Inflammatory macrophage treated with lipopolysaccharide for 1 hour (primary cell): ENCODE measurements at regions not wholly inside any gene's neighbourhood (a gene's known extent, or its start where the extent isn't known, plus 50 kb on each side); places are given as distances from the start of the nearest gene placed in this dataset.

Experiments used
- DNase-seq, 2 donors: peaks; one replicate each; pipeline ENCODE4 v3.0.0-alpha.2; 2020 to 2022

DNA sequence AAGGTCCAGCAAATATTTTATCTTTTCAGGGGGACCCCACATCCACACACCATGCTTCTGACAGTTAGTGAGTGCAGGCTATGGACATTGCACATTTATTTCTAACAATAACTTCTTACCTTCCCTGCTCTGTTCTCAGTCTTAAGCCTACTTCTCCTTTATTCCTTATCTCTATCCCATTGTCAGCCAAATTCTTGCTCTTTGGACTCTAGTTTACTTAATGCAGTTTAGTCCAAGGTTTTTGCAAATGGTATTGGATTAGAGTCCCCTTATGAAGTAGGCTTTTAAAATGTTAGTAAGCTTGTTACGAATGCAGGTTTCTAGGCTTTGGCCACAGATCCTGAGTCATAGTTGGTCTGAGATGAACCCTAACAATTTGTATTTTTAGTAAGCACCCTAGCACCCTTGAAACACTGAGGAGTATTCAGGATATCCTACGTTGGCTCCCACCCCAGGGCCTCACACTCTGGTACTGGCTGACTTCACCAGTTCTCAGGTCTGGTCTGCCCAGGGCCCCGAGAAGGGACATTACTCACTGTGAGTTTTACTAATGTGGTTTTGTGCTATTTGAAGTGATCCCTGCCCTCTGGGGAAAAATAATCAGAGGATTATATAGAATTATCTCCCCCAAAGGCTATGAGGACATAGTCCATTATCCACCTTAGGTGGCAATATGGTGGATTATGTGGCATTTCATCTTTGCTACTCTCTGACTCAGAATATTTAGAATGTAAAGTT, 239.5 kb downstream of the TGFB2 start:
- DNase-seq: no peak

DNA sequence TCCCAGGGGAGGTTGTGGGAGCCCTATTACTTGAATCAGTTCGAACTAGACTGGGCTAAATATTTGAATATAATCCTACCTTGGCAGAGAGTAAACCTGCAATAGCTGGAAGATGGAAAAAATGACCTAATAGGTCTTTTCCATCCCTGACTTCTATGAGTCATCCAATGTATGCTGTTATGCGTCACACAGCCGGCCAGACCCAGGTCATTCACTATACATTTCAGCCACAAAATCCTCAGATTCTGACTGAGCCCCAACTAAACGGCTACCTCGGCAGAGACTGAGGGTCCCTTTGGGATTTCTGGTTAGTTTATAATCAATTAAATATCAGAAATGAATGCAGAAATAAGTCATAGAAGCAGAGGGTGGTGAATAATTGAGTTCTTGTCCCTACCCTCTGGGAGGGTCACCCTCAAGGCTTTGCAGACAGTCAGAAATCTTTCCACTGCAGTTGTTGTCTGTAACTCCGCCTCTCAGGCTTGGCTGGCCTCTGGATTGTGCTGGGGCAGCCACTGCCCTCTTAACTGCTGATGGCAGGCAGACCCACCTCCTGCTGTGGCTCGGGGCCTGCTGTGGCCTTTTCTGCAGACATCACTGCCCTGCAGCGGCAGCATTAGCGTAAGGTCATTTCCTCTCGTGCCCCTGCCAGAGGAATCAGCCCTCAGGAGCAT, 240.5 kb downstream of the TGFB2 start:
- DNase-seq: no peak

DNA sequence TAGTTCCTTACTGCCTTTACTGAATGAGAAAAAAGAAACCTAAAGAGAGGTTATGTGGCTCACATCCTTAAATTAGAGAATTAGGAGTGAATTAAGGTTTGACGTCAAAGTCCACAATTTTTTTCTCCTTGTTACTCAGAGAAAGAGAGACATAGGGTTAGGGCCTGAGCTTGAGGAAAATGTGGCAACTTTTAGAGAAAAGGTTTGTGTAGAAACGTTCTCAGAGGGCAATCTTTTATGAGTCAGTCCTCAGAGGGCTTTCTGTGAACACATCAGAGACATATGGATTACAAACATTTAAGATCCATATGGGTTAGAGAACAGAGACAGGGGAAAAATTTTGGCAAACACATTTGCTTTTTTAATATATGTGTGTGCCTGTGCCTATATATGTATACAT, 242.8 kb downstream of the TGFB2 start:
- DNase-seq: no peak

DNA sequence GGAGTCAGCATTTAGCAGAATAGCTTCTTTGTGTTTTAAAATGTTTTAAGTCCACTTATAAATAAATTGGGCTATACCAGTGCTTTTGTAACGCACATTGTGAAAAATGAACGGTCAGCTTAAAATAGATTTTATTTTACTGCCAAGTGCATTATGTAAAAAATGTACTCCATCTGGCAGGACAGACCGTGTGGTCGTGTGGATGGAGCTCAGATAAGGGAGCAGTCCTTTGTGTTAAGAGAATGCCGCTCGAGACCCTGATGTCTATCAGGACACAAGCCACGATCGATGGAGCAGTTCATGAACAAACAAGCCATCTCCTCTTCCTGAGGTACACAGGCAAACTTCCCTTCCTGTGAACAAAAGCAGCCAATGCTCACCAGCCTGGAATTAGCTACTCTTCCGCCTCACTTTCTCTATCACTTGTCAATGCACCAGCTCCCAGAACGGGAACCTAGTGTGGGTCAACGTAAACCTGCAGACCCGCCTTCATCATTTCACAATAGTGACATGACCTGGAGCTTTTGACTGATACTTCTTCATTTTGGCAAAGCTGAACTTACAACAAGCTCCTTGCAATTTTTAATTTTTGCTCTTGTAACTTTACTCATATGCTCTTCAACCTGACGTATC, 243.5 kb downstream of the TGFB2 start:
- DNase-seq: no peak

DNA sequence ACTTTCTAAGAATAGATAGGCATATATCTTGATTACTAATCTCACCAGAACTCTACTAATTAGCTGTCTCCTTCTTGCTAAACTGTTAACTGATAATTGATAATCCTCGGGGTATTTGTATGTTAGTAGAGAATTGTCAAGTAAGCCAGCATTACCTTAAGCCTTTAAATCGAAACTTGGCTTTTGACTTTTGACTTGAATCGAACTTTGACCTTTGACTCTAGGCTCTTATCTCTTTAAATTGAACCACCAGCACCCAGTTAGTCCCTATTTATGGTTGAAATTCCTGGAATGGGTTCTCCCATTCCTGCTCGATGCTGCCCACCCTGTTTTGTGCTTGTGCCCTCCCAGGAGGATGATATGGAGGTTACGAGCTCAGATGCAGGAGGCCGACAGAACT, 244.4 kb downstream of the TGFB2 start:
- no peak for DNase-seq

DNA sequence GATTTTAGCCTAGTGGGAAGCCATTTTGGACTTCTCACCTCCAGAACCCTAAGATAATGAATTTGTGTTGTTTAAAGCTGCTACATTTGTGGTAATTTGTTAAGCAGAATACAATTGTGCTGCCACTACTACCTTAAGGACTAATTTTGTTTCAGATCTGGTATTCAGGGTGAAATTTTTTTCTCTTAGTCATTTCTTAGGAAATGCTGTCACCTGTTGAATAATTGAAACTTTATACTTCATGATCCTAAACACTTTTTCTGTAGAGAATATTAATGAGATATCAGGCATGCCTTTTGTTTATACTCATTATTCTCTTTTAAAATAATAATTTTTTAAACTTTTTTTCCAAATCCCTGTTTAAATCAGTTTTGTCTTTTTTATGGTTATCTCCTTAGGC, 246.8 kb downstream of the TGFB2 start:
- no peak for DNase-seq

DNA sequence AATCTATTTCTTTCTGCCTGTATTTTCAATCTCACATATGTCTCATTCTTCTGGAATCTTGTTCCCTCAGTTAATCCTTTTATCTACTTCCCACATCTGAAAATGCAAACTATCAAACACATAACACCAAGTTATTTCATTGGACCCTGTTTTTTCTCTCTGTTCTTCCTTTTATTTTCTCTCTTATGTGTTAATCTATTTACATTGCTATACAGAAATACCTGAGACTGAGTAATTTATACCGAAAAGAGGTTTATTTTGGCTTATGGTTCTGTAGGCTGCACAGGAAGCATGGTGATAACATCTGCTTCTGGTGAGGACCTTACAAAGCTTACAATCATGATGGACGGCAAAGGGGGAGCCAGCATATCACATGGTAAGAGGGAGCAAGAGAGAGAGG, 247.6 kb downstream of the TGFB2 start:
- no peak for DNase-seq

DNA sequence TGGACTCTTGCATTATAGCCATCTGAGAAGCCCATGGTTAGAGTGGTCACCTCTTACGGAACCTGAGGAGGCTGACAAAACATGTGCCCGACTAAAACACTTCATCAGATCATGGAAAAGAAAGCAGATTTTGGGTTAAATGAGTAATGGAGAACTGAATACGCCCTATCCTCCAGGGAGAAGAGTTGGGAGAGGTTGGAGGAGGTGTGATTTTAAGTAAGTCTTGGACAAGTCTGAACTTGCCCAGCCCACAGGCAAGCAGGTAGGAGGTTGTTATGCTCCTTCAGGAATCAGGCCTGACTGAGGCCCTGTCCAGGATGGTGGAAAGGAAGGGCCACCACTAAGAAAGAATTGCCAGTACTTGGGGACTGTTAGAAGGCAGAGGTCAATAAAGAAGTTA, 255.8 kb downstream of the TGFB2 start:
- DNase-seq: no peak

DNA sequence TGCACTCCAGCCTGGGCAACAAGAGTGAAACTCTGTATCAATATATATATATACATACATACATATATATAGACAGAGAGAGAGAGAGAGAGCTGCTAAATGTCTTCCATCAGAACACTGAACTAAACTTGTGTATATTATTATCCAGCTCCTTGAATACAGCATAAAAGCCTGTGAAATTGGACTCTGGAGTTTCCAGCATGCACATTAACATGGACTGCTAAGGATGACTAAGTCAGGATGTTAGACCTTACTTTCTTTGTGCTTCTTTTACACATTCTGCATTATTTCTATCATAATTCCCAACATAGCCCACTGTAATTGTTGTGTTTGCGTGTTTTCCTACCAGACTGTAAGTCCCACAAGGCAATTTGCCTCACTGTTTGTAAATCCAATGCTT, 259.1 kb downstream of the TGFB2 start:
- DNase-seq: no peak

DNA sequence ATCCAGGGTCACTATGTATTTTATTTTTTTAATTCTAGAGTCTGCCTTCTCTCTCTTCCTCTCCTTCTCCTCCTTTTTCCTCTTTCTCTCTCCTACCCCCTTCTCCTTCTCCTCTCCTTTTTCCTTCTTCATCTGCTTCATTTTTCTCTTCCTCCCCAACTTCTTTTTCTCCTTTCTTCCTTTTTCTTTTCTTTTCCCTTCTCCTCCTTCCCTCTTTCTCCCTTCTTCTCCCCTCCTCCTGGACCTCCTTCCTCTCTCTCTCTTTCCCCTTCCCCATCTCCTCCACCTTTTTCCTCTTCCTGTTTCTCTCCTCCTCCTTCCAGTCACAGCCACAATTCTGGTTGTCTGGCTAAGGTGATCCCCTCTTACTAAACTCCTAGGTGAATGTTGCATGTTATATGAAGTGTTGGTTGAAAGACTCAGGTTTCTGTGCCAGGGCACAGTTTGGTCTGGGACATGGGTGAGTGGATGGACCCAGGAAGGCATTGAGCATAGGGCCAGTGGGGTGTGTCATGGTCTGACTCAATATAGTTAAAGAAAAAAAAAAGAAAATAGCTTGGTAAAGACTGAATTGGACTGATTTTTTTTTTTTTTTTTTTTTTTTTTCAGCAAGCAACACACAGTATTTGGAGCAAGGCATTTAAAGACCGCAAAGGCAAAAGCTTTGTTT, 266.9 kb downstream of the TGFB2 start:
- no peak for DNase-seq

DNA sequence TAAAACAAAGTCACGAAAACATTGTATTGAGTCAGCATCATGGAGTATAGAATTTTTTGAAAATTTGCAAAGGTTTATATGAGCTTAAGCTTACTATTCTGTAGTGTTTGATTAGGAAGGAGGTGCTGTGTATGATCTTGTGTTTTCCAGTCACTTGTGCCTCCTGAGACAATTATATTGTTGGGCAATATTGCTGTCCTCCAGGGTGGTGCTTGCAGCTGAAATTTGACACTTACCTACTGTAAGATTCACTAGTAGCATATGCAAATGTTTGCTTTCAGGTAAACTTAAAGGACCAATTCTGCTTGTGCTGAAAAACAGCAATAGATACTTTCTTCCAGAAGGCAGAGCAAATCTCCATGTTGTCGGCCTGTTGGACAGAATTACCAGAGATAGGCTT, 268.0 kb downstream of the TGFB2 start:
- no peak for DNase-seq

DNA sequence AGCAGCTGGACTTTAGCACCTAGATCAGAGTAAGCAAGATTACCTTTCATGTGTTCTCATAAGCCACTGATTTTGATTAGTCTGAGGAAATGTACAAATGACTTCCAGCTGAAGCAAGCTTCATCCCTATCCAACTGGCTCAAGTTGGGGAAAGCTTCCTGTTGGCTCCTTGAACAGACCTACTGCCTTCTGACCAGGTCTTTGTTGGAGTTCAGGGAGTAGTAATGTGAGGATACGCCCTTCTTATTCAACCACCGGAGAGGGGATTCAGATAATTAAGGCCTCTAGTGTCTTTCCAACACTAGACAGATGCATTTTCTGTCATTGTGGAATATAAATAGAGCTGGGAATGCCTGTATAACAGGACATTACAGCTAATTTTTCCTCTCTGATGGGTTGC, 268.9 kb downstream of the TGFB2 start:
- no peak for DNase-seq

DNA sequence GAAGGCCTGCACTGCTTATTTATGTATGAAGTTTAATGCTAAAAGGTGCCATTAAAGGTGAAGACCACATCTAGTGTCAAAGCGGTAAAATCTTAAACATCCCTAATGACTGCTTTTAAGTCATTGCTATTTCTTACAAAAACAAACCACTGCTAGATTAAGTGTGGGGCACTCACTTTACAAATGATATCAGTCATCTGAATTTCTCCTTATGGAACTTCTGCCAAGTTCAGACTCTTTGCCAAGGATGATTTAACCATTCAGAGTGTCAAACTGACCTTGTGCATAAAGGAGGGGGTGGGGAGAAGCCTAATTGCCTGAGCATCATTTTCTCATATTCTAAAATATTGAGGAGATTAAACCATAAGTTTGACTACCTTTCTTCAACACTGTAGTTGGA, 271.5 kb downstream of the TGFB2 start:
- DNase-seq: no peak

DNA sequence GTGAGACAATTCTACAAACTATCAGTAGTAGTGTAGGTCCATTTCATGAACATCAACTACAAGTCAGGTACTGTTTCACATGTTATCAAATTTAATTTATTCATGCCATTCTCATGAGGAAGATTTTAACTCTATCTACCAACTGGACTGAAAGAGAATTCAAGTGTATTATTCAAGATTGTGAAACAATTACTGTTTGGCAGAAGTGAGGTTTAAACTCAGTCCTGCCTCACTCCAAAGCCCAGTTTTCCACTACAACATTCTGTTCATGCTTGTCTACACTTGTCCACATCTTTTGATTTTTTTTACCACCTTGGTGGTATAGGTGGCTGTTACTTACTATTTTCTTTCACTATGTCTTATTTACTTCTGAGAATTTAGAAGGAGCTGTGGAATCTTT, 272.9 kb downstream of the TGFB2 start:
- no peak for DNase-seq

DNA sequence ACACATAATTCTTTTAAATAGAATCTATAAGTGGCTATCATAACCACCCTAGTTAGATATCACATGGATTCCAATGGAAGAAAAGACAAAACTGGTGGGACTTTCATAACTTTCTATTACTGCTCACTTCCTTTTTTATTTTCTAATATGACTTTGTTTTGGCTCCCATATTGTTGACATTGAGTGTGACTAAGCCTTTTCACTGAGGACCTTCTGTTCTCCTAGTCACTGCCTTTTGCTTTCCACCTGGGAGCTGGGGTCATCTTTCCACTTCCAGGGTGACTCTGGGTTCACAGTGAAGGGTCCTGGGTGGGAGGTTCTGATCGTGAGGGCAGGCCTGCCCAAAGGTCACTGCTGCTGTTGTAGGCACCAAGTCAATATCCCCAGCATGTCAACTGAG, 275.8 kb downstream of the TGFB2 start:
- no peak for DNase-seq

DNA sequence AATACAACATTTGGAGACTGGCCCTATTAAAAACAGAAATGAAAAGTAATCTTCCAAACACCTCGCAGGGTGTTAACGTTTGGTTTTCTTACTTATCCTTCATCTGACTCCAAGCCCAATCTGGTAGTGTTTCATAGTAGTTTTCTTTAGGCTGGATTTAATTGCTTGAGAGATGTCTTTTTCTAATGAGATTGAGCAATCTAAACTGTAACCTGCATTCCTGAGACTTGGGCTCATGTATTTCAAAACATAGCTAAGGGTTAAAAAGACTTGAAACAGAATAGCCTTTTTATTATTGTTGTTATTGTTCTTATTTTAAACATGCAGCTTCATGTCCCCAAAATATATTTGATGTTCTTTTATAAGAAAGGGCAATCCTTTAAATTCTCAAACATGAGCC, 278.9 kb downstream of the TGFB2 start:
- no peak for DNase-seq

DNA sequence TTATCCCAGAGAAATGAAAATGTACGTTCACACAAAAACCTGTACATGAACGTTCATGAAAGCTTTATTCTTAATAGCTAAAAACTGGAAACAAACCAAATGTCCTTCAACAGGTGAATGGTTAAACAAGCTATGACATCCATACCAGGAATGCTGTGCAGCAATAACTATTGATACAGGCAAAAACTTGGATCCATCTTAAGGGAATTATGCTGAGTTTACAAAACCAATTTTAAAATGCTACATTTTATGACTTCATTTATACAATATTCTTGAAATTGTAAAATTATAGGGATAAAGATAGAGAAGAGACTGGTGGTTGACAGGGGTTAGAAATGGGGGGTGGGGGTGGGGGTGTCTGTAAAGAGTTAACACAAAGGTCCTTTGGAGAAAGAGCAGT, 280.3 kb downstream of the TGFB2 start:
- no peak for DNase-seq

DNA sequence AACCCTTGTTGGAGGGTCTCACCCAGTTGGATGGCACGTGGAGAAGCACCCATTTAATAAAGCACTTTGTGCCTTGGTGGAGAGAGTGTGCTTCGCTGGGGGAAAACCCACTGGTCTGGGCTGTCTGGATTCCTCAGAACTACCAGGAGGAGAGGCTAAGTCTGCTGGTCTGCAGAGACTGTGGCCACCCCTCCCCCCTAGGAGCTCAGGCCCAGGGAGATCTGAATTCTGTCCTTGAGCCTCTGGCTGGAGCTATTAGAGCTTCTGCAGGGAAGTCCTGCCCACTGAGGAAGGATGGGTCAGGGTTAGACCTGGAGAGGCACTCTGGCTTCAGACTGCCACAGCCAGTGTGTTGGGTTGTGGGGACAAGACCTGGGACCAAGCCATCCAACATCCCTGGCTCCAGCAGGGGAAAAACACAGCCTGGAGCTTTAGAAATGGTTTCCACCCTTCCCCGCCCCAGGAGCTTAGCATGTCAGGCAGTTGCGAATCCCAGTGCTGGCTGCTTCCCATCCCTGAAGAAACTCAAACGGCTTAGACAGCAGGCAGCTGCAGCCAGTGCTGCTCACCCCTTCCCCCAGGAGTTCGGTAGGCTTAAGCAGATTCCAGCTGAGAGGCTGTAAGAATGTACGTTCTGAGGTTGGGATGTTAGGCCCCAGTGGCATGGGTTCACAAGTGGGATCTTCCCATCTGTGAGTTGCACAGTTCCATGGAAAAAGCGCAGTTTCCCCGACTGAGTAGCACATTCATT, 288.3 kb downstream of the TGFB2 start:
- DNase-seq: no peak

DNA sequence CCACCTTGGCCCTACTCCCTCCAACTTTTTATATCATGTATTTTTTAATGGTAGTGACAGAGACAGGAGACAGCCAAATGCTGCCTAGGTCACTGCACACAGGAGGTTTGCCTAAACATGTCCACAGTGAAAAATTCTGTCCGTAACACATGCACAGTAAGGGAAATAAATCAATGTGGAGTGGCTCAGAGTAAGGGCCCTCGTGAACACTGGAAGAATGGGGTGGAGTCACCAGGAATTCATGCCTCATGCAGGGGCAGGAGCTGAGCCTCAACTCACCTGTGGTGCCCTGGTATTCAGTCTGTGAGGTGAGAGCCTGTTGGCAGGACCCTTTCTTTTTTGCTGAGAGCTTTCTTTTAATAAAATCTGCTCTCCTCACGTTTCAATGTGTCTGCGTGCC, 289.1 kb downstream of the TGFB2 start:
- DNase-seq: no peak

DNA sequence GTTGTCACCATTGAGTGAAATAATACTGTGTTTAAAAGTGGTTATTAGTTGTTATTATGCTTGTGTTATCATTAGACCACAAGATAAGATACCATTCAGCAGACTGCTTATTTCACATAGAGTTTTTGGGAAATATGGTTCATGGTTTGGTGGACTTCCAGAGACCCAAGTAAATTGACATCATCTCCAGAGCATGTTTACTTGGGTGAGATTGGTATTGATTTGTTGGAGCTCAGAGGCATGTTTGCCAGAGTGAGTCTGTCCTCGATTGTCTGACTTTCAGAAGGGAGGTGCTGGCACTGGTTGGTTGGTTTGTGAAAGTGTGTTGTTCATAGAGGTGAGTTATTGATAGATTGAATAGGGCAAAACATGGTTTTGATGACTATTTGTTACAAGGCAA, 291.4 kb downstream of the TGFB2 start:
- no peak for DNase-seq

DNA sequence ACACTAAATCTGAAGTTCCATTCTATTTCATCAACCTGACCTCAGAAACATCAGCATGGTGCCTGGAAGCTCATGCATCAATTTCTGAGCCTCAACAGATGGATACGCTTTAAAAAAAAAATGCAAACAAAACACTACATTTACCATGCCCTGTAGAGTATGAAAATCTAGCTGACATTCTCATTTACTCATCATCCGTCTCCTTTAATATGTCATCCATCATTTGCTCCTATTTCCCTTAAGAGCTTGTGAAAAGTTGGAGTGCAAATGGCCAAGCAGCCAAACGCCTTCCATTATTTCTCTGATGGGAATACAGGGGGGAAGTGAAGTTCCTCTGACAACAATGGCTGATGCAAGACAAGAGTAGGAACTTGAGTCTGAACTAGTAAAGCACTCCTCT, 295.0 kb downstream of the TGFB2 start:
- no peak for DNase-seq

DNA sequence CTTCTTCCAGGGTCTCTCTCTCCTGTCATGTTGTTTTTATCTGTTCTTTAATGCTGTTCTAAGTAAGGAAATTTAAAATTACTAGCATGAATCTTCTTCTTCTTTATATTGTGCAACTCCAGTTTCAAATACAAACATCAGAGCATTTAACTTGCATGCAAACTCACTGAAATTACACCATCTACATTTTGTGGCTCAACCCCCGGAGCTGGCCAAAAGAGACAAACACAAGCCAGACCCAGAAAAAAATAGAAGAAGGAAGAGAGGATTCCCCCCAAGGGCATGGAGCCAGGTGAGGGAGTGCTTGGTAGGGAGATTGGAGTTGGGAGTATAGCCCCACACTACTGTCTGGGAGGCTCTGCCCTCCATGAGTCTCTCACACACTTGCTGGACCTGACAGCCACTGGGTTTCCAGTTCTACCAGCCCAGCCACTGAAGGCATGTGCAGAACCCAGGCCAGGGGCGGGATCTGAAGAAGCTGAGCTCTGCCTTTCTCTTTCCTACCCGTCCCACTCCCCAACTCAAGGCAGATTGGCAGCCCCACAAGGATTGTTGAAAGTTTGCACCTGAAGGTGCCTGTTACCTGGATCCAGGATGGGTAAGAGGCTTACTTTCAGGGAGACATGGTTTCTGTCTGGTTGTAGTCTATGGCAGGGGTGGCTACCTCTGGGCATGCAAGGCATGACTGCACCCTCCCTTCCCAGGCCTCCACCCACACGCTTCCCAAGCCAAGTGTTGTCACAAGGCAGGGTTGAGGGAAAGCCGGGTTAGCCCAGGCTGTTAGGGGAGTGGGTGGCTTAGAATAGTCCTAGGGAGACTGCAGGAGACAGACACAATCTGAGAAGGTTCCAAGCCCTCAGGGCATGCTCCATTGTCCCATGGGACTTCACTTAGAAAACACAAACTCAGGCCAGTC, 297.2 kb downstream of the TGFB2 start:
- no peak for DNase-seq
